OCI-LY3 (cell line): ENCODE measurements at regions not wholly inside any gene's neighbourhood (a gene's known extent, or its start where the extent isn't known, plus 50 kb on each side); places are given as distances from the start of the nearest gene placed in this dataset.

Experiments
- CTCF ChIP-seq: fragments of 200-600, 300-600 bp; sonication (generic); IDR thresholded peaks from 2 replicates; pipeline ENCODE4 v1.5.1; 2014; ENCODE audit warnings: antibody characterized with exemption, low read length, low read depth
- EZH2phosphoT487 ChIP-seq: fragments of 200-600 bp; shearing (Covaris generic); IDR thresholded peaks from 2 replicates; pipeline ENCODE4 v1.6.1; 2018; ENCODE audit warnings: antibody characterized with exemption, mixed run types, low read depth

GRCh38 chr11:92340839-92341238 is 116.2 kb downstream of the FAT3 start:
- TF ChIP-seq CTCF: peak; percentile 95
- TF ChIP-seq EZH2phosphoT487: no peak
